ENCODE measurements at regions not wholly inside any gene's neighbourhood (a gene's known extent, or its start where the extent isn't known, plus 50 kb on each side); places are given as distances from the start of the nearest gene placed in this dataset.

DNA sequence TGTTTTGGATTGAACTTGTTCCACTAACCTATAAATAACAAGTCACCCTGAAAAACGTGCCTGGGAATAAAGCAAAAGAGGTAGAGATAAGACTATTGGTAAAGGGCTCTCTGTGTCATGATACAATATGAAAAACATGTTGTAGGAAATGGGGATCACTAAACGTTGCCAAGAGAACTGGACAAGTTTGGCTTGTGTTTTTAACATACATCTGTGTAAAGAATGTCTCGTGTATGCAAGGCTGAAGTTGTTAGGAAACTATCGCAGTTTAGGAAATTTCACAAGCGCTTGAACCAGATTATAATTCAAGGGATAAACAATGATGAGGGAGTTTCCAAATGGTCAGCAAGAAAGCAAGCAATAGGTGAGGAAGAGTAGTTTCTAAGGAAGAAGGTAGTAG is 655.8 kb downstream of the PCDH7 start:
- no peak overlapping the region for H3K4me3 Mint-ChIP-seq (ENCODE audit: unreplicated experiment)
- H3K4me3 ChIP-seq (ENCODE audit: low read depth, low read length), result no peak overlapping the region
- H3K9me3 ChIP-seq, result no peaks in the 10 kb centered on the region
- no TSS peak for BruUV-seq (replicated peaks)
- no peaks in the 10 kb centered on the region for H3K36me3 Mint-ChIP-seq (ENCODE audit: insufficient read depth, unreplicated experiment)
- no peaks in the 10 kb centered on the region for H3K27me3 ChIP-seq (replicated peaks; ENCODE audit: control insufficient read depth, insufficient read depth, low read length)
- no peaks in the 10 kb centered on the region for H3K36me3 ChIP-seq (ENCODE audit: control insufficient read depth, insufficient read depth, low read length)
- TF ChIP-seq, protein P1, sequence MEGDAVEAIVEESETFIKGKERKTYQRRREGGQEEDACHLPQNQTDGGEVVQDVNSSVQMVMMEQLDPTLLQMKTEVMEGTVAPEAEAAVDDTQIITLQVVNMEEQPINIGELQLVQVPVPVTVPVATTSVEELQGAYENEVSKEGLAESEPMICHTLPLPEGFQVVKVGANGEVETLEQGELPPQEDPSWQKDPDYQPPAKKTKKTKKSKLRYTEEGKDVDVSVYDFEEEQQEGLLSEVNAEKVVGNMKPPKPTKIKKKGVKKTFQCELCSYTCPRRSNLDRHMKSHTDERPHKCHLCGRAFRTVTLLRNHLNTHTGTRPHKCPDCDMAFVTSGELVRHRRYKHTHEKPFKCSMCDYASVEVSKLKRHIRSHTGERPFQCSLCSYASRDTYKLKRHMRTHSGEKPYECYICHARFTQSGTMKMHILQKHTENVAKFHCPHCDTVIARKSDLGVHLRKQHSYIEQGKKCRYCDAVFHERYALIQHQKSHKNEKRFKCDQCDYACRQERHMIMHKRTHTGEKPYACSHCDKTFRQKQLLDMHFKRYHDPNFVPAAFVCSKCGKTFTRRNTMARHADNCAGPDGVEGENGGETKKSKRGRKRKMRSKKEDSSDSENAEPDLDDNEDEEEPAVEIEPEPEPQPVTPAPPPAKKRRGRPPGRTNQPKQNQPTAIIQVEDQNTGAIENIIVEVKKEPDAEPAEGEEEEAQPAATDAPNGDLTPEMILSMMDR (IDR thresholded peaks at IDR 0.05; ENCODE audit: insufficient read depth in 1 of 2, low read depth in 1 of 2, low read length in 1 of 2, severe bottlenecking in 1 of 2, unreplicated experiment in 1 of 2), result no peak
- peaks cover 25% of the 10 kb centered on the region for H3K4me1 ChIP-seq
- DNase-seq, result no peak
- H3K27ac Mint-ChIP-seq (ENCODE audit: unreplicated experiment), result no peak overlapping the region
- H3K27me3 Mint-ChIP-seq (ENCODE audit: insufficient read depth, unreplicated experiment), result no peaks in the 10 kb centered on the region
- ChIA-PET POLR2A (no interaction called here), CTCF (no interaction called here)
- H3K4me1 Mint-ChIP-seq (ENCODE audit: low read depth, unreplicated experiment), result peaks cover 6% of the 10 kb centered on the region
- intact Hi-C loops (cut with micrococcal nuclease; ENCODE audit: unreplicated experiment), result no loop called here
- no peaks in the 10 kb centered on the region for H3K9me3 Mint-ChIP-seq (ENCODE audit: unreplicated experiment)

DNA sequence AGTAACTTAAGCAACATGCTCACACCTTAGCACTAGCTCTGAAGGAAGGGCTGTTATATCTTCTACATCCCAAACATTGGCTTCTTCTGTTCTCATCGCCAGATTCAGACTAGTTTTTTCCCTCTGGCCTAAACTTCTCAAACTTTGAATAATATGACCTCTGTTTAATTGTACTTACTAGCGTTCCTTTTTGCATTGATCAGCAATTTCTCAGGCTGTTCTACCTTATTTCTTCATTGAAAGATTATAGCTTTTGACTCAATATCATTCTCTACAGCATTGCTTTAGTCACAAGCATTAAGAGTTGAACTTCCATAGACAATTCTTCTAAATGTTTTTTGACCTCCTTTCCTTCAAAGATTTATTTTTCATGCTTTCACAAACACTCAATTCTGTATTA is 659.2 kb downstream of the PCDH7 start:
- no peaks in the 10 kb centered on the region for H3K27me3 Mint-ChIP-seq (ENCODE audit: insufficient read depth, unreplicated experiment)
- Histone ChIP-seq H3K4me3 (ENCODE audit: low read depth, low read length) (no peak overlapping the region), H3K36me3 (ENCODE audit: control insufficient read depth, insufficient read depth, low read length) (no peaks in the 10 kb centered on the region), H3K27me3 (replicated peaks; ENCODE audit: control insufficient read depth, insufficient read depth, low read length) (no peaks in the 10 kb centered on the region), H3K9me3 (no peaks in the 10 kb centered on the region), H3K4me1 (peaks cover 25% of the 10 kb centered on the region)
- TF ChIP-seq, protein P1 (IDR thresholded peaks at IDR 0.05; ENCODE audit: insufficient read depth in 1 of 2, low read depth in 1 of 2, low read length in 1 of 2, severe bottlenecking in 1 of 2, unreplicated experiment in 1 of 2), result no peak
- no peaks in the 10 kb centered on the region for H3K9me3 Mint-ChIP-seq (ENCODE audit: unreplicated experiment)
- intact Hi-C loops (cut with micrococcal nuclease; ENCODE audit: unreplicated experiment), result no loop called here
- no peaks in the 10 kb centered on the region for H3K36me3 Mint-ChIP-seq (ENCODE audit: insufficient read depth, unreplicated experiment)
- H3K4me3 Mint-ChIP-seq (ENCODE audit: unreplicated experiment), result no peak overlapping the region
- POLR2A ChIA-PET, result no interaction called here
- no TSS peak for BruUV-seq (replicated peaks)
- peaks cover 6% of the 10 kb centered on the region for H3K4me1 Mint-ChIP-seq (ENCODE audit: low read depth, unreplicated experiment)
- DNase-seq, result no peak
- H3K27ac Mint-ChIP-seq (ENCODE audit: unreplicated experiment), result no peak overlapping the region
- CTCF ChIA-PET, result no interaction called here

DNA sequence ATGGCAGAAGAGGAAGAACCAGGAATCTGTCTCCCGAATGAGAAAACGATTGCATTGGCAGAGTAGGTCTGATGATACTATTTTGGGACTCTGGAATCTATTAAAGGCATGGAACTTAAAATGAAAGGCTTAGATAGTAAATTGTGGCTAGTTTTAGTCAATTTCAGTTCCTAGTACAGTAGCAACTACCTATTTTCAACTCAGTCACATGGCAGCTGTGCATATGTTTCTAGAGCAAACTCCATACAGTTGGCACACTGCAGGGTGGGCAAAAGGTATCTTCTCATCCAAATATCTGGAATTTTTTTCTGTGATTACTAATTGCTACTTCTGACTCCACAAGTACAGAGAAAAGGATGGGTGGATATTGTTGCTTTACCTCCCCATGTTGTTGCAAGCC is 663.6 kb downstream of the PCDH7 start:
- Mint-ChIP-seq H3K27ac (ENCODE audit: unreplicated experiment) (no peak overlapping the region), H3K4me1 (ENCODE audit: low read depth, unreplicated experiment) (no peaks in the 10 kb centered on the region), H3K36me3 (ENCODE audit: insufficient read depth, unreplicated experiment) (no peaks in the 10 kb centered on the region), H3K9me3 (ENCODE audit: unreplicated experiment) (no peaks in the 10 kb centered on the region), H3K4me3 (ENCODE audit: unreplicated experiment) (no peak overlapping the region), H3K27me3 (ENCODE audit: insufficient read depth, unreplicated experiment) (no peaks in the 10 kb centered on the region)
- Histone ChIP-seq H3K4me3 (ENCODE audit: low read depth, low read length) (no peak overlapping the region), H3K27me3 (replicated peaks; ENCODE audit: control insufficient read depth, insufficient read depth, low read length) (no peaks in the 10 kb centered on the region), H3K36me3 (ENCODE audit: control insufficient read depth, insufficient read depth, low read length) (no peaks in the 10 kb centered on the region), H3K4me1 (peaks cover 7% of the 10 kb centered on the region), H3K9me3 (no peaks in the 10 kb centered on the region)
- BruUV-seq (replicated peaks), result no TSS peak
- DNase-seq, result no peak
- intact Hi-C loops (cut with micrococcal nuclease; ENCODE audit: unreplicated experiment), result no loop called here
- ChIA-PET CTCF (no interaction called here), POLR2A (no interaction called here)
- TF ChIP-seq, protein P1 (IDR thresholded peaks at IDR 0.05; ENCODE audit: insufficient read depth in 1 of 2, low read depth in 1 of 2, low read length in 1 of 2, severe bottlenecking in 1 of 2, unreplicated experiment in 1 of 2), result no peak

All from Caco-2 (cell line).